WTC11 (cell line): ENCODE measurements at regions not wholly inside any gene's neighbourhood (a gene's known extent, or its start where the extent isn't known, plus 50 kb on each side); places are given as distances from the start of the nearest gene placed in this dataset.

Source experiments
- ATAC-seq: fragments of 200-7000 bp; cut with Tn5 transposase; 2 replicates; pipeline ENCODE4 v1.10.0; 2021; ENCODE audit warnings: mild to moderate bottlenecking, moderate library complexity
- CTCF ChIA-PET: fragments of 300-600 bp; sonication (Branson Sonifier 250); formaldehyde crosslinking; loops from one replicate; lab custom pipeline; 2021; ENCODE audit warnings: antibody characterized with exemption; lab: Charles Lee
- POLR2A ChIA-PET: fragments of 350-600 bp; sonication (Branson Sonifier 250); formaldehyde crosslinking; loops from one replicate; lab custom pipeline; 2021; ENCODE audit warnings: antibody characterized with exemption; lab: Charles Lee
- DNase-seq: peaks from one replicate; pipeline ENCODE4 v3.0.0; 2021; ENCODE audit warnings: low spot score
- H3K27ac Mint-ChIP-seq: 2 replicates; pipeline ENCODE4 v1.8.0; 2021; ENCODE audit warnings: mixed read lengths
- H3K27me3 Mint-ChIP-seq: 2 replicates; pipeline ENCODE4 v1.8.0; 2021; ENCODE audit warnings: low read depth, mild to moderate bottlenecking, moderate library complexity, mixed read lengths
- H3K36me3 Mint-ChIP-seq: 2 replicates; pipeline ENCODE4 v1.8.0; 2021; ENCODE audit warnings: mixed read lengths
- H3K4me1 Mint-ChIP-seq: 2 replicates; pipeline ENCODE4 v1.8.0; 2022; ENCODE audit warnings: mixed read lengths
- H3K4me3 Mint-ChIP-seq: 2 replicates; pipeline ENCODE4 v1.8.0; 2021; ENCODE audit warnings: mild to moderate bottlenecking, moderate library complexity, mixed read lengths
- H3K9me3 Mint-ChIP-seq: 2 replicates; pipeline ENCODE4 v1.8.0; 2021; ENCODE audit warnings: mixed read lengths
- AR ChIP-seq: fragments of 250-450 bp; sonication (Bioruptor Pico); IDR thresholded peaks from 2 replicates; pipeline ENCODE4 v1.9.0; 2021; ENCODE audit warnings: mild to moderate bottlenecking
- ATF6 ChIP-seq: sonication (generic); formaldehyde crosslinking; IDR thresholded peaks from 2 replicates; pipeline ENCODE4 v1.8.1; 2023; ENCODE audit warnings: mild to moderate bottlenecking, missing genetic modification reagents
- FOXK1 ChIP-seq: sonication (generic); formaldehyde crosslinking; IDR thresholded peaks from 2 replicates; pipeline ENCODE4 v1.8.0; 2022; ENCODE audit warnings: mild to moderate bottlenecking, moderate library complexity, missing genetic modification reagents
- GRHL2 ChIP-seq: fragments of 250-450 bp; sonication (Bioruptor Pico); IDR thresholded peaks from 2 replicates; pipeline ENCODE4 v1.8.0; 2022; ENCODE audit warnings: mild to moderate bottlenecking, moderate library complexity; ENCODE audit not compliant: insufficient replicate concordance, severe bottlenecking
- HMGA2 ChIP-seq: fragments of 250-450 bp; sonication (Bioruptor Pico); IDR thresholded peaks from 2 replicates; pipeline ENCODE4 v1.4.0; 2021; ENCODE audit warnings: mild to moderate bottlenecking, moderate library complexity
- NFE2L1 ChIP-seq: sonication (generic); formaldehyde crosslinking; IDR thresholded peaks from 2 replicates; pipeline ENCODE4 v1.8.1; 2023; ENCODE audit warnings: missing genetic modification reagents
- OVOL2 ChIP-seq: fragments of 250-450 bp; sonication (Bioruptor Pico); IDR thresholded peaks from 2 replicates; pipeline ENCODE4 v1.9.0; 2021; ENCODE audit warnings: mild to moderate bottlenecking, borderline replicate concordance
- USF2 ChIP-seq: sonication (generic); formaldehyde crosslinking; IDR thresholded peaks from 2 replicates; pipeline ENCODE4 v1.8.1; 2023; ENCODE audit warnings: mild to moderate bottlenecking, missing genetic modification reagents, moderate library complexity
- ZMAT4 ChIP-seq: fragments of 250-450 bp; sonication (Bioruptor Pico); IDR thresholded peaks from 2 replicates; pipeline ENCODE4 v1.9.0; 2021; ENCODE audit warnings: mild to moderate bottlenecking
- ZNF232 ChIP-seq: sonication (generic); formaldehyde crosslinking; IDR thresholded peaks from 2 replicates; pipeline ENCODE4 v1.8.0; 2022; ENCODE audit warnings: mild to moderate bottlenecking, missing genetic modification reagents
- ZNF281 ChIP-seq: sonication (generic); formaldehyde crosslinking; IDR thresholded peaks from 2 replicates; pipeline ENCODE4 v1.8.0; 2023; ENCODE audit warnings: mild to moderate bottlenecking, missing genetic modification reagents
- ZNF396 ChIP-seq: fragments of 250-450 bp; sonication (Bioruptor Pico); IDR thresholded peaks from 2 replicates; pipeline ENCODE4 v1.8.0; 2021; ENCODE audit warnings: mild to moderate bottlenecking, moderate library complexity, borderline replicate concordance
- TF ChIP-seq, protein P1 (sequence below): sonication (generic); formaldehyde crosslinking; IDR thresholded peaks from 2 replicates; pipeline ENCODE4 v1.8.0; 2022; ENCODE audit warnings: mild to moderate bottlenecking, missing genetic modification reagents
- TF ChIP-seq, protein P2 (sequence below): sonication (generic); formaldehyde crosslinking; IDR thresholded peaks from 2 replicates; pipeline ENCODE4 v1.8.0; 2023; ENCODE audit warnings: missing genetic modification reagents

- TF ChIP-seq HMGA2: no peak
- TF ChIP-seq ZNF396 (CRISPR knock-in tag): no peak
- TF ChIP-seq USF2 (CRISPR knock-in tag): no peak
- TF ChIP-seq AR (CRISPR knock-in tag): no peak
- TF ChIP-seq FOXK1 (CRISPR knock-in tag): no peak
- TF ChIP-seq ZMAT4 (CRISPR knock-in tag): no peak
- TF ChIP-seq, protein P1, sequence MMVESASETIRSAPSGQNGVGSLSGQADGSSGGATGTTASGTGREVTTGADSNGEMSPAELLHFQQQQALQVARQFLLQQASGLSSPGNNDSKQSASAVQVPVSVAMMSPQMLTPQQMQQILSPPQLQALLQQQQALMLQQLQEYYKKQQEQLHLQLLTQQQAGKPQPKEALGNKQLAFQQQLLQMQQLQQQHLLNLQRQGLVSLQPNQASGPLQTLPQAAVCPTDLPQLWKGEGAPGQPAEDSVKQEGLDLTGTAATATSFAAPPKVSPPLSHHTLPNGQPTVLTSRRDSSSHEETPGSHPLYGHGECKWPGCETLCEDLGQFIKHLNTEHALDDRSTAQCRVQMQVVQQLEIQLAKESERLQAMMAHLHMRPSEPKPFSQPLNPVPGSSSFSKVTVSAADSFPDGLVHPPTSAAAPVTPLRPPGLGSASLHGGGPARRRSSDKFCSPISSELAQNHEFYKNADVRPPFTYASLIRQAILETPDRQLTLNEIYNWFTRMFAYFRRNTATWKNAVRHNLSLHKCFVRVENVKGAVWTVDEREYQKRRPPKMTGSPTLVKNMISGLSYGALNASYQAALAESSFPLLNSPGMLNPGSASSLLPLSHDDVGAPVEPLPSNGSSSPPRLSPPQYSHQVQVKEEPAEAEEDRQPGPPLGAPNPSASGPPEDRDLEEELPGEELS (CRISPR knock-in tag): no peak
- TF ChIP-seq ZNF232: no peak
- no peak for TF ChIP-seq NFE2L1
- TF ChIP-seq ZNF281 (CRISPR knock-in tag): no peak
- TF ChIP-seq GRHL2 (CRISPR knock-in tag): no peak
- TF ChIP-seq, protein P2, sequence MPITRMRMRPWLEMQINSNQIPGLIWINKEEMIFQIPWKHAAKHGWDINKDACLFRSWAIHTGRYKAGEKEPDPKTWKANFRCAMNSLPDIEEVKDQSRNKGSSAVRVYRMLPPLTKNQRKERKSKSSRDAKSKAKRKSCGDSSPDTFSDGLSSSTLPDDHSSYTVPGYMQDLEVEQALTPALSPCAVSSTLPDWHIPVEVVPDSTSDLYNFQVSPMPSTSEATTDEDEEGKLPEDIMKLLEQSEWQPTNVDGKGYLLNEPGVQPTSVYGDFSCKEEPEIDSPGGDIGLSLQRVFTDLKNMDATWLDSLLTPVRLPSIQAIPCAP (CRISPR knock-in tag): no peak
- no peak for TF ChIP-seq ATF6
- no peaks in the 10 kb centered on the region for H3K36me3 Mint-ChIP-seq
- no peak overlapping the region for H3K27ac Mint-ChIP-seq
- H3K4me1 Mint-ChIP-seq: no peaks in the 10 kb centered on the region
- CTCF ChIA-PET: interaction anchor here (0.8 kb wide), 1 partner anchor 22 kb away, joined by 3 read pairs; no protein-coding TSS in a partner anchor
- ATAC-seq (no peak), DNase-seq (no peak)
- no peaks in the 10 kb centered on the region for H3K9me3 Mint-ChIP-seq
- no peaks in the 10 kb centered on the region for H3K27me3 Mint-ChIP-seq
- H3K4me3 Mint-ChIP-seq: no peak overlapping the region
- POLR2A ChIA-PET: no interaction called here
Observed at GRCh38 chr14:22407033-22407432, 182.0 kb downstream of the DAD1 start.

- H3K9me3 Mint-ChIP-seq: no peaks in the 10 kb centered on the region
- no peaks in the 10 kb centered on the region for H3K36me3 Mint-ChIP-seq
- H3K27ac Mint-ChIP-seq: no peak overlapping the region
- H3K4me3 Mint-ChIP-seq: no peak overlapping the region
- DNase-seq (no peak), ATAC-seq (no peak)
- CTCF ChIA-PET: interaction anchor here (1.4 kb wide), 1 partner anchor 66 kb away, joined by 4 read pairs; no protein-coding TSS in a partner anchor
- H3K27me3 Mint-ChIP-seq: no peaks in the 10 kb centered on the region
- TF ChIP-seq ZMAT4 (CRISPR knock-in tag) (no peak), OVOL2 (CRISPR knock-in tag) (no peak)
- POLR2A ChIA-PET: no interaction called here
- H3K4me1 Mint-ChIP-seq: no peaks in the 10 kb centered on the region
Observed at GRCh38 chr14:22405201-22405600, 183.8 kb downstream of the DAD1 start.
